Caco-2 (cell line): ENCODE measurements at regions not wholly inside any gene's neighbourhood (a gene's known extent, or its start where the extent isn't known, plus 50 kb on each side); places are given as distances from the start of the nearest gene placed in this dataset.

Experiments used
- BruUV-seq: library from RNA; stranded (reverse); fragments of 400-500 nt; replicated peaks from 2 replicates; lab custom pipeline; 2021; lab: Mats Ljungman, UMichigan
- CTCF ChIA-PET: fragments of 300-600 bp; sonication (Branson Sonifier 250); formaldehyde crosslinking; loops from one replicate; lab custom pipeline; 2022; ENCODE audit warnings: antibody characterized with exemption; lab: Charles Lee
- POLR2A ChIA-PET: fragments of 300-600 bp; sonication (Branson Sonifier 250); formaldehyde crosslinking; loops from one replicate; lab custom pipeline; 2022; ENCODE audit warnings: antibody characterized with exemption; lab: Charles Lee
- DNase-seq, 2 experiments: peaks; one replicate each; pipeline versions ENCODE4 v3.0.0 to v3.0.0-alpha.2; 2020 to 2022
- H3K27me3 ChIP-seq: replicated peaks from 2 replicates; pipeline ENCODE4 v1.6.0; 2011; ENCODE audit warnings: low read length; ENCODE audit not compliant: control insufficient read depth, insufficient read depth
- H3K36me3 ChIP-seq: 2 replicates; pipeline ENCODE4 v1.5.1; 2011; ENCODE audit warnings: low read length; ENCODE audit not compliant: control insufficient read depth, insufficient read depth
- H3K4me1 ChIP-seq: fragments of 250-450 bp; sonication (Bioruptor Pico); 2 replicates; pipeline ENCODE4 v1.5.1; 2020; ENCODE audit warnings: mild to moderate bottlenecking
- H3K4me3 ChIP-seq: 2 replicates; pipeline ENCODE4 v1.5.1; 2011; ENCODE audit warnings: low read depth, mild to moderate bottlenecking, control low read depth, low read length
- H3K9me3 ChIP-seq: fragments of 250-450 bp; sonication (Bioruptor Pico); 2 replicates; pipeline ENCODE4 v1.5.1; 2020; ENCODE audit warnings: mild to moderate bottlenecking, moderate library complexity
- H3K27ac Mint-ChIP-seq: one replicate; pipeline ENCODE4 v1.8.0; 2022; ENCODE audit warnings: mixed read lengths; ENCODE audit not compliant: unreplicated experiment
- H3K27me3 Mint-ChIP-seq: one replicate; pipeline ENCODE4 v1.8.0; 2022; ENCODE audit warnings: mixed read lengths; ENCODE audit not compliant: insufficient read depth, unreplicated experiment
- H3K36me3 Mint-ChIP-seq: one replicate; pipeline ENCODE4 v1.8.0; 2022; ENCODE audit warnings: mild to moderate bottlenecking, mixed read lengths; ENCODE audit not compliant: insufficient read depth, unreplicated experiment
- H3K4me1 Mint-ChIP-seq: one replicate; pipeline ENCODE4 v1.8.0; 2022; ENCODE audit warnings: low read depth, mixed read lengths; ENCODE audit not compliant: unreplicated experiment
- H3K4me3 Mint-ChIP-seq: one replicate; pipeline ENCODE4 v1.8.0; 2022; ENCODE audit warnings: mild to moderate bottlenecking, moderate library complexity, mixed read lengths; ENCODE audit not compliant: unreplicated experiment
- H3K9me3 Mint-ChIP-seq: one replicate; pipeline ENCODE4 v1.8.0; 2022; ENCODE audit warnings: mixed read lengths; ENCODE audit not compliant: unreplicated experiment
- intact Hi-C: fragments of 100-400 bp; cut with micrococcal nuclease; formaldehyde crosslinking; loops from one replicate; pipeline ENCODE4 v1.10.0; 2022; ENCODE audit not compliant: unreplicated experiment
- TF ChIP-seq, protein P1 (sequence below), 2 experiments: fragments of 200-600 bp in 1 of 2; IDR thresholded peaks; 1 replicate in 1 of 2; 2 replicates in 1 of 2; pipeline versions ENCODE4 v1.5.1 to v1.8.0; 2011 to 2022; ENCODE audit warnings: antibody characterized with exemption in 1 of 2, control low read depth in 1 of 2, inconsistent platforms in 1 of 2, low read depth in 1 of 2, low read length in 1 of 2, mild to moderate bottlenecking in 1 of 2, moderate library complexity in 1 of 2; ENCODE audit not compliant: insufficient read depth in 1 of 2, severe bottlenecking in 1 of 2, unreplicated experiment in 1 of 2

GRCh38 chr5:158270996-158271554 lies 412.1 kb upstream of the CLINT1 start:
- BruUV-seq, result no TSS peak
- H3K9me3 Mint-ChIP-seq, result no peaks in the 10 kb centered on the region
- CTCF ChIA-PET, result no interaction called here

GRCh38 chr5:158268286-158268685 lies 409.3 kb upstream of the CLINT1 start:
- Mint-ChIP-seq H3K4me1 (no peaks in the 10 kb centered on the region), H3K9me3 (no peaks in the 10 kb centered on the region), H3K27ac (no peak overlapping the region), H3K27me3 (peaks cover 9% of the 10 kb centered on the region), H3K4me3 (no peak overlapping the region), H3K36me3 (no peaks in the 10 kb centered on the region)
- no peak for DNase-seq
- no TSS peak for BruUV-seq
- ChIA-PET POLR2A (no interaction called here), CTCF (no interaction called here)
- H3K4me3 ChIP-seq, result no peak overlapping the region
- no peaks in the 10 kb centered on the region for H3K9me3 ChIP-seq
- TF ChIP-seq, protein P1, sequence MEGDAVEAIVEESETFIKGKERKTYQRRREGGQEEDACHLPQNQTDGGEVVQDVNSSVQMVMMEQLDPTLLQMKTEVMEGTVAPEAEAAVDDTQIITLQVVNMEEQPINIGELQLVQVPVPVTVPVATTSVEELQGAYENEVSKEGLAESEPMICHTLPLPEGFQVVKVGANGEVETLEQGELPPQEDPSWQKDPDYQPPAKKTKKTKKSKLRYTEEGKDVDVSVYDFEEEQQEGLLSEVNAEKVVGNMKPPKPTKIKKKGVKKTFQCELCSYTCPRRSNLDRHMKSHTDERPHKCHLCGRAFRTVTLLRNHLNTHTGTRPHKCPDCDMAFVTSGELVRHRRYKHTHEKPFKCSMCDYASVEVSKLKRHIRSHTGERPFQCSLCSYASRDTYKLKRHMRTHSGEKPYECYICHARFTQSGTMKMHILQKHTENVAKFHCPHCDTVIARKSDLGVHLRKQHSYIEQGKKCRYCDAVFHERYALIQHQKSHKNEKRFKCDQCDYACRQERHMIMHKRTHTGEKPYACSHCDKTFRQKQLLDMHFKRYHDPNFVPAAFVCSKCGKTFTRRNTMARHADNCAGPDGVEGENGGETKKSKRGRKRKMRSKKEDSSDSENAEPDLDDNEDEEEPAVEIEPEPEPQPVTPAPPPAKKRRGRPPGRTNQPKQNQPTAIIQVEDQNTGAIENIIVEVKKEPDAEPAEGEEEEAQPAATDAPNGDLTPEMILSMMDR (IDR thresholded peaks at IDR 0.05; ENCODE audit: insufficient read depth in 1 of 2, low read depth in 1 of 2, low read length in 1 of 2, severe bottlenecking in 1 of 2, unreplicated experiment in 1 of 2), result no peak
- no peaks in the 10 kb centered on the region for H3K36me3 ChIP-seq
- no peaks in the 10 kb centered on the region for H3K27me3 ChIP-seq
- intact Hi-C loops, result no loop called here
- H3K4me1 ChIP-seq, result no peaks in the 10 kb centered on the region

More at GRCh38 chr5:158270996-158271554, 412.1 kb upstream of the CLINT1 start:
- Histone ChIP-seq H3K4me1 (no peaks in the 10 kb centered on the region), H3K27me3 (no peaks in the 10 kb centered on the region), H3K4me3 (no peak overlapping the region), H3K36me3 (no peaks in the 10 kb centered on the region), H3K9me3 (no peaks in the 10 kb centered on the region)
- Mint-ChIP-seq H3K27ac (no peak overlapping the region), H3K27me3 (peaks cover 7% of the 10 kb centered on the region), H3K4me1 (no peaks in the 10 kb centered on the region), H3K4me3 (no peak overlapping the region), H3K36me3 (no peaks in the 10 kb centered on the region)
- POLR2A ChIA-PET, result no interaction called here
- no peak for DNase-seq
- intact Hi-C loops, result no loop called here
- TF ChIP-seq, protein P1 (IDR thresholded peaks at IDR 0.05; ENCODE audit: insufficient read depth in 1 of 2, low read depth in 1 of 2, low read length in 1 of 2, severe bottlenecking in 1 of 2, unreplicated experiment in 1 of 2), result no peak

GRCh38 chr5:158267228-158267627 lies 408.3 kb upstream of the CLINT1 start:
- POLR2A ChIA-PET, result interaction anchor here (0.7 kb wide), 1 partner anchor 209 kb away, joined by 4 read pairs; no protein-coding TSS in a partner anchor
- H3K4me1 Mint-ChIP-seq, result no peaks in the 10 kb centered on the region
- DNase-seq, result no peak
- no peaks in the 10 kb centered on the region for H3K4me1 ChIP-seq
- TF ChIP-seq, protein P1 (IDR thresholded peaks at IDR 0.05; ENCODE audit: insufficient read depth in 1 of 2, low read depth in 1 of 2, low read length in 1 of 2, severe bottlenecking in 1 of 2, unreplicated experiment in 1 of 2), result no peak
- no peak overlapping the region for H3K27ac Mint-ChIP-seq
- H3K4me3 ChIP-seq, result no peak overlapping the region
- intact Hi-C loops, result no loop called here
- H3K27me3 Mint-ChIP-seq, result peaks cover 9% of the 10 kb centered on the region
- no peaks in the 10 kb centered on the region for H3K9me3 ChIP-seq
- H3K4me3 Mint-ChIP-seq, result no peak overlapping the region
- BruUV-seq, result no TSS peak
- no peaks in the 10 kb centered on the region for H3K36me3 ChIP-seq
- H3K9me3 Mint-ChIP-seq, result no peaks in the 10 kb centered on the region
- CTCF ChIA-PET, result no interaction called here
- H3K27me3 ChIP-seq, result no peaks in the 10 kb centered on the region
- no peaks in the 10 kb centered on the region for H3K36me3 Mint-ChIP-seq
